Esophagus squamous epithelium (tissue), 5 donors: ENCODE measurements at regions not wholly inside any gene's neighbourhood (a gene's known extent, or its start where the extent isn't known, plus 50 kb on each side); places are given as distances from the start of the nearest gene placed in this dataset.

Experiments
- DNase-seq: peaks from one replicate; lab custom pipeline; 2025; lab: John Stamatoyannopoulos, UW
- H3K27ac ChIP-seq, 4 donors: fragments of 200-600 bp; sonication (generic); one replicate each; pipeline ENCODE4 v1.5.1; 2016 to 2019; ENCODE audit warnings: mild to moderate bottlenecking in 1 of 4
- H3K27me3 ChIP-seq, 4 donors: fragments of 200-600 bp; sonication (generic); 1 replicate in 3 of 4; 2 replicates in 1 of 4; pipeline versions ENCODE4 v1.5.1 to v1.6.0; 2017 to 2021; ENCODE audit warnings: antibody characterized with exemption in 1 of 4
- H3K36me3 ChIP-seq, 3 donors: fragments of 200-600 bp; sonication (generic); one replicate each; pipeline ENCODE4 v1.5.1; 2016 to 2019
- H3K4me1 ChIP-seq, 3 donors: fragments of 200-600 bp; sonication (generic); one replicate each; pipeline ENCODE4 v1.5.1; 2017 to 2019
- H3K4me3 ChIP-seq, 4 donors: fragments of 200-600 bp; sonication (generic); 1 replicate in 3 of 4; 2 replicates in 1 of 4; pipeline ENCODE4 v1.5.1; 2016 to 2019; ENCODE audit warnings: mild to moderate bottlenecking in 2 of 4, moderate library complexity in 1 of 4
- H3K9me3 ChIP-seq, 3 donors: fragments of 200-600 bp; sonication (generic); one replicate each; pipeline ENCODE4 v1.5.1; 2016 to 2019
- POLR2A ChIP-seq, 4 donors: fragments of 450-650 bp; IDR thresholded peaks; one replicate each; pipeline ENCODE4 v1.6.1; 2017; ENCODE audit warnings: antibody characterized with exemption in 4 of 4, mild to moderate bottlenecking in 4 of 4, moderate library complexity in 3 of 4
- WGBS, 2 donors: methylation state at CpG; one replicate each; pipeline ENCODE4 v1.1.5; 2018; 5-methylcytosine and 5-hydroxymethylcytosine counted together
- intact Hi-C: fragments of 100-400 bp; cut with DNase I; formaldehyde crosslinking; loops from one replicate; pipeline ENCODE4 v1.15.0; 2022
- TF ChIP-seq, protein P1 (sequence below), 6 experiments: fragments of 450-650 bp in 4 of 6; fragments of 200-600 bp in 2 of 6; sonication (generic) in 2 of 6; IDR thresholded peaks; one replicate each; pipeline ENCODE4 v1.5.1; 2016 to 2019; ENCODE audit warnings: antibody characterized with exemption in 6 of 6, mild to moderate bottlenecking in 4 of 6, moderate library complexity in 4 of 6
- donor health status: DM: yes; HTN: yes; CAD: no.

DNA sequence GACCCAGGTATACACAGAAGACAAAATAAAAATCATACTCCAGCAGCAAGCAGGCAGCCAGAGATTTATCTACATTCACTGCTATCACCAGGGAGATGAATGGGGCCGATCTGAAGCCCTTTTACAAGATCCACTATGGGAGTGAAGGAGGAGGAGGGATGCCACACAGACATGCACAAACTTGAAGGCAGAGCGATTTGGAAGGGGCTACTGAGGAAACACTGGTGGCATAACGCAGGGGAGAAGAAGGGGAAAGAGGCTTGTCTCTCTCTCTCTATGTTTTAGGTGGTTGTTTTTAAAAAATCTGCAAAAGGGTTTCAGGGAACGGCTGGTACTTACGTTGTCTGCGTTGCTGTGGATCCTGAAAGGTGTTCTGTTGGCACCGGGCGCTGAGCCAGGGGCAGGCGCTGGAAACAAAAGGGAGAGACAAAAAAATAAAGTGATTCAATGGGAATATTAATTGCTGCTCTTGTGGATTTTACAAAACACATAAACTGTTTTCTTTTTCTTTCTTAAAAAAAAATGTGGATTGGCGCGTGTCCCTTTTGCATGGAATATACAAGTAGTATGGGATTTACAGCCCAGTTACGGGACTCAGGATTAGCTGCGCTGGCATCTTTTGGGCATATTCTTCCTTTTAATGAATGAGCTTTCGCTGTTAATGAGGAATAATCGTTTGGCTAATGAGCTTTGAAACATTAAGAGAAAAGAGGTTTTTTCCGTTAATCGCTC, 255.3 kb upstream of the PMFBP1 start:
- 82 to 87% methylated on average over 17 of the region's 17 CpGs for WGBS, 2 donors
- Histone ChIP-seq H3K4me3 (no peak overlapping the region), H3K36me3 (peaks cover 0 to 6% (median 0%) of the 10 kb centered on the region in 3 donors), H3K27ac (no peak overlapping the region), H3K4me1 (no peaks in the 10 kb centered on the region), H3K9me3 (peaks cover 0 to 15% (median 0%) of the 10 kb centered on the region in 3 donors), H3K27me3 (no peaks in the 10 kb centered on the region)
- intact Hi-C loops: no loop called here
- TF ChIP-seq, protein P1, sequence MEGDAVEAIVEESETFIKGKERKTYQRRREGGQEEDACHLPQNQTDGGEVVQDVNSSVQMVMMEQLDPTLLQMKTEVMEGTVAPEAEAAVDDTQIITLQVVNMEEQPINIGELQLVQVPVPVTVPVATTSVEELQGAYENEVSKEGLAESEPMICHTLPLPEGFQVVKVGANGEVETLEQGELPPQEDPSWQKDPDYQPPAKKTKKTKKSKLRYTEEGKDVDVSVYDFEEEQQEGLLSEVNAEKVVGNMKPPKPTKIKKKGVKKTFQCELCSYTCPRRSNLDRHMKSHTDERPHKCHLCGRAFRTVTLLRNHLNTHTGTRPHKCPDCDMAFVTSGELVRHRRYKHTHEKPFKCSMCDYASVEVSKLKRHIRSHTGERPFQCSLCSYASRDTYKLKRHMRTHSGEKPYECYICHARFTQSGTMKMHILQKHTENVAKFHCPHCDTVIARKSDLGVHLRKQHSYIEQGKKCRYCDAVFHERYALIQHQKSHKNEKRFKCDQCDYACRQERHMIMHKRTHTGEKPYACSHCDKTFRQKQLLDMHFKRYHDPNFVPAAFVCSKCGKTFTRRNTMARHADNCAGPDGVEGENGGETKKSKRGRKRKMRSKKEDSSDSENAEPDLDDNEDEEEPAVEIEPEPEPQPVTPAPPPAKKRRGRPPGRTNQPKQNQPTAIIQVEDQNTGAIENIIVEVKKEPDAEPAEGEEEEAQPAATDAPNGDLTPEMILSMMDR (IDR thresholded peaks at IDR 0.05): no peak
- TF ChIP-seq POLR2A (IDR thresholded peaks at IDR 0.05): no peak
- no peak for DNase-seq

- Histone ChIP-seq H3K27ac (no peak overlapping the region), H3K4me3 (no peak overlapping the region), H3K27me3 (no peaks in the 10 kb centered on the region), H3K36me3 (peaks cover 0 to 6% (median 0%) of the 10 kb centered on the region in 3 donors), H3K4me1 (no peaks in the 10 kb centered on the region), H3K9me3 (peaks cover 0 to 18% (median 5%) of the 10 kb centered on the region in 3 donors)
- WGBS, 2 donors: 90 to 92% methylated on average over 6 to 7 of the region's 7 CpGs
- intact Hi-C loops: no loop called here
- TF ChIP-seq POLR2A (IDR thresholded peaks at IDR 0.05): no peak
- TF ChIP-seq, protein P1 (IDR thresholded peaks at IDR 0.05): no peak
- DNase-seq: no peak
Observed at GRCh38 chr16:72426386-72426785, 254.4 kb upstream of the PMFBP1 start.

- Histone ChIP-seq H3K36me3 (peaks cover 0 to 6% (median 0%) of the 10 kb centered on the region in 3 donors), H3K27me3 (no peaks in the 10 kb centered on the region), H3K4me3 (no peak overlapping the region), H3K9me3 (peaks cover 0 to 18% (median 5%) of the 10 kb centered on the region in 3 donors), H3K4me1 (no peaks in the 10 kb centered on the region), H3K27ac (no peak overlapping the region)
- TF ChIP-seq POLR2A (IDR thresholded peaks at IDR 0.05): no peak
- TF ChIP-seq, protein P1 (IDR thresholded peaks at IDR 0.05): no peak
- intact Hi-C loops: no loop called here
- DNase-seq: no peak
- 94 to 96% methylated on average over 28 to 31 of the region's 34 CpGs for WGBS, 2 donors
Observed at GRCh38 chr16:72425571-72426341, 253.8 kb upstream of the PMFBP1 start.

DNA sequence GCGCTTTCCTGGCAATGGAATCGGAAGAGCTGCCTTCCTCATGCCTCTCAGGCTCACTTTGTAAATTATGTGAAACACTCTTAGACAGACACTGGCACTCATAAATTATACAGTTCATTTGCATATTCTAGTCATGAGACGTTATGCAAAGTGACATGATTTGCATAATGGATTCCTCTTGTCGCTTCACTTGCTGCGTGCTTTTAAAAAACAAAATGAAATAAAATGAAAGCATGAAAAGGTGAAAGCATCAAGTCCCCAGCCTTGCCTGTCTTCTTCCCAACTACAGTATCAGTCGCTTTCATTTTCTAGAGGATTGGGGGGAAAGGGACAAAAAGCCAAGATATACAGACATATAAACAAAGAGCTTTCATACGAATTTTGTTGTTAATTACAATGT, 252.8 kb upstream of the PMFBP1 start:
- Histone ChIP-seq H3K27ac (no peak overlapping the region), H3K4me3 (no peak overlapping the region), H3K27me3 (no peaks in the 10 kb centered on the region), H3K4me1 (no peaks in the 10 kb centered on the region), H3K36me3 (peaks cover 0 to 6% (median 0%) of the 10 kb centered on the region in 3 donors), H3K9me3 (peaks cover 0 to 18% (median 5%) of the 10 kb centered on the region in 3 donors)
- intact Hi-C loops: no loop called here
- TF ChIP-seq POLR2A (IDR thresholded peaks at IDR 0.05): no peak
- TF ChIP-seq, protein P1 (IDR thresholded peaks at IDR 0.05): no peak
- 81 to 82% methylated on average over 7 of the region's 7 CpGs for WGBS, 2 donors
- DNase-seq: no peak
